ENCODE measurements at regions not wholly inside any gene's neighbourhood (a gene's known extent, or its start where the extent isn't known, plus 50 kb on each side); places are given as distances from the start of the nearest gene placed in this dataset.

DNA sequence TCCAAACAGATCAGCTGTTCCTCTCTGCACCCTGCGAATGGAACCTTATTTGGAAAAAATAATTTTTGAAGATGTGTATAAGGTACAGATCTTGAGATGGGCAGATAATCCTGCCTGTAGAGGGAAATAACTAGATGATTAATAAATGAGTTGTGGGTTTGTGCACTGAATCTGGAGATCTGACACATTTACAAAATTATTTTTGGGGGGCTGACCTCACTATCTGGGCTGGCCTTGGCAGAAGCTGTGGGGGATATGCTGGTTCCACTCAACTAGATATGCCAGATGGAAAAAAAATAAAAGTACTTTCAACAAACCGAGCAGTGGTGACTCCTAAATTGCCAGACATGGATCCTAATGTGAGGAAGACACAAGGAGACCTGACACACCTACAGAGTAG lies 552.2 kb upstream of the AMELY start:
- DNase-seq, result no peak
- Histone ChIP-seq H3K9me3 (no peaks in the 10 kb centered on the region), H3K4me1 (no peaks in the 10 kb centered on the region), H3K27me3 (no peaks in the 10 kb centered on the region), H3K36me3 (no peaks in the 10 kb centered on the region), H3K4me3 (no peak overlapping the region), H3K27ac (no peak overlapping the region)
- no peak for ATAC-seq
- intact Hi-C loops (cut with DNase I), result no loop called here
- TF ChIP-seq, protein P1, sequence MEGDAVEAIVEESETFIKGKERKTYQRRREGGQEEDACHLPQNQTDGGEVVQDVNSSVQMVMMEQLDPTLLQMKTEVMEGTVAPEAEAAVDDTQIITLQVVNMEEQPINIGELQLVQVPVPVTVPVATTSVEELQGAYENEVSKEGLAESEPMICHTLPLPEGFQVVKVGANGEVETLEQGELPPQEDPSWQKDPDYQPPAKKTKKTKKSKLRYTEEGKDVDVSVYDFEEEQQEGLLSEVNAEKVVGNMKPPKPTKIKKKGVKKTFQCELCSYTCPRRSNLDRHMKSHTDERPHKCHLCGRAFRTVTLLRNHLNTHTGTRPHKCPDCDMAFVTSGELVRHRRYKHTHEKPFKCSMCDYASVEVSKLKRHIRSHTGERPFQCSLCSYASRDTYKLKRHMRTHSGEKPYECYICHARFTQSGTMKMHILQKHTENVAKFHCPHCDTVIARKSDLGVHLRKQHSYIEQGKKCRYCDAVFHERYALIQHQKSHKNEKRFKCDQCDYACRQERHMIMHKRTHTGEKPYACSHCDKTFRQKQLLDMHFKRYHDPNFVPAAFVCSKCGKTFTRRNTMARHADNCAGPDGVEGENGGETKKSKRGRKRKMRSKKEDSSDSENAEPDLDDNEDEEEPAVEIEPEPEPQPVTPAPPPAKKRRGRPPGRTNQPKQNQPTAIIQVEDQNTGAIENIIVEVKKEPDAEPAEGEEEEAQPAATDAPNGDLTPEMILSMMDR (IDR thresholded peaks at IDR 0.05), result no peak

DNA sequence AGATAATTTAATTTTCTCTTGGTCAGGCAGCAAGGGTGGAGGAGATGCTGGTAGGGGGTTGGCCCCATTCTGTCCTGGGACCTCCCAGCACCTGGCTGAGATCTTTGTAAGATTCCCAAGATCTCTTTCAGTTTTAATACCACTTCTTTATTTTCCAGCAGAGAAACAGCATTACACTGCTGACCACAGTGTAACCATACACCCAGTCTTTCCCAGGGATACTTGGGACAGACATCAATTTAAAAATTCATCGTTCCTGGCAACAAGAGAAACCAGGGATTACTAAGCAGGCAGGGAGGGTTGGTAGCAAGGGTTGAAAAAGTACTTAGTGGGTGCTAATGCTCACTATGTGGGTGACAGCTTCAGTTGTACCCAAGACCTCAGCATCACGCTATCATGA lies 551.6 kb upstream of the AMELY start:
- no peak overlapping the region for H3K4me3 ChIP-seq
- DNase-seq (no peak), ATAC-seq (no peak)
- no peaks in the 10 kb centered on the region for H3K36me3 ChIP-seq
- H3K9me3 ChIP-seq, result no peaks in the 10 kb centered on the region
- no peaks in the 10 kb centered on the region for H3K27me3 ChIP-seq
- intact Hi-C loops (cut with DNase I), result no loop called here
- no peaks in the 10 kb centered on the region for H3K4me1 ChIP-seq
- TF ChIP-seq, protein P1 (IDR thresholded peaks at IDR 0.05), result no peak
- H3K27ac ChIP-seq, result no peak overlapping the region

DNA sequence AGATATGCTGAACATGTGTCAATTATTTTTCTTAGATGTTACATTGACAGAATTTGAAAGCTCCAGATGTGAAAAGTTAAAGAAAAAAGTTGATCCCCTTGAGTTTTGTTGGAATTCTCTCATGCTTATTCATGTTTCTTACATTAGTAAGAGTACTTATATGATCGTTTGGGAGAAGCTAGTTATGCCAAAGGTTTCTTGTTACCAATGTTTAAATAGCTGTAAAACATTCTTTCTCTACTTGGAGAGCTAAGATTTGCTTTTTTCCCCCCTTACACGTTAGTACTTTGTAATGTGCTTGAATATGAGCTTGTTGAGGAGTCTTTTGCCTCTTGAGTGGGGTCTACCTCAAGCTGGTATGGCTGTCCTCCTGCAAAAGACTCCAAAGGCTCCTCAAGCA lies 551.1 kb upstream of the AMELY start:
- intact Hi-C loops (cut with DNase I), result no loop called here
- no peak for ATAC-seq
- Histone ChIP-seq H3K4me1 (no peaks in the 10 kb centered on the region), H3K27ac (no peak overlapping the region), H3K9me3 (no peaks in the 10 kb centered on the region), H3K4me3 (no peak overlapping the region), H3K36me3 (no peaks in the 10 kb centered on the region), H3K27me3 (no peaks in the 10 kb centered on the region)
- no peak for DNase-seq
- TF ChIP-seq, protein P1 (IDR thresholded peaks at IDR 0.05), result no peak

DNA sequence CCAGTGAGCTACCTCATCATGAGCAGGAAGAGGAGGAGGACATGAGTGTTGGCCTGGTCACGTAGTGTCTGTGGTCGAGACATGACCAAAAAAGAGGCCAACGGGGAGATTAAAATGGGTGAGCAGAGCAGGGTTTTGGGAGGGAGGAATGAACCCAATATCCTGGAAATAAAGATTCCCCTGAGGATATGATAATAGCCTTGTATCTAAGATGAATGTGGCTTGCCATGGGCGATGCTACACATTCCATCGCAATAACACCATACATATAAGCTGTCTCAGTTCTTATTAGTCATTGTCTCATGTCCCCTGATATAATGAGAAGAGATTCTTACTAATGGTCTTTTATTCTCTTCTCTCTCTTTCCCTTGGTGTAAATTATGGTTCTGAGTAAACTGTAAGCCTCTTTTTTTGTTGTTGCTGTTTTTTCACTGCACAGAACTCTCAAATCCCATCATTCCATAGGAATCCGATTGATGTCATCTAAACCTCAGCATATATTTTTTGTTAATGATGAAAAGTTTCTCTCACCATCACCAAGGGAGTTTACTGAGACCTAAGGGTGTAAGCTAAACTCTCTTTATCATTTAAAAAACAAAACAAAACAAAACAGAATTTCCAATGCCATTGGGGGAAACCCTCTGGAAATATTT lies 550.4 kb upstream of the AMELY start:
- intact Hi-C loops (cut with DNase I), result no loop called here
- Histone ChIP-seq H3K4me3 (no peak overlapping the region), H3K27me3 (no peaks in the 10 kb centered on the region), H3K4me1 (no peaks in the 10 kb centered on the region), H3K27ac (no peak overlapping the region), H3K9me3 (no peaks in the 10 kb centered on the region), H3K36me3 (no peaks in the 10 kb centered on the region)
- DNase-seq, result no peak
- TF ChIP-seq, protein P1 (IDR thresholded peaks at IDR 0.05), result no peak
- ATAC-seq, result no peak

DNA sequence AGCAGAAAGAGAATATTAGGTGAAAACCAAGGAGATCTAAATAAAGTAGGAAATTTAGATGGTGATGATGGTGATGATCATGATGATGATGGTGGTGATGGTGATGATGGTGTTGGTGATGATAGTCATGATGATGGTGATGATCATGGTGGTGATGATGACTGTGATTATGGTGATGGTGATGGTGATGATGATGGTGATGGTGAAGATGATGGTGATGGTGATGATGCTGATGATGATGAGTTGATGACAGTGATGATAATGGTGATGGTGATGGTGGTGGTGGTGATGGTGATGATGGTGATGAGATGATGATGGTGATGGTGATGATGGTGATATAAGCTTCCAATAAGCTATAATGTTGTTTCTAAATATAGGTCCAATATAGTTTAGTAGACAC lies 548.2 kb upstream of the AMELY start:
- Histone ChIP-seq H3K4me3 (no peak overlapping the region), H3K4me1 (no peaks in the 10 kb centered on the region), H3K36me3 (no peaks in the 10 kb centered on the region), H3K27ac (no peak overlapping the region), H3K9me3 (no peaks in the 10 kb centered on the region), H3K27me3 (no peaks in the 10 kb centered on the region)
- ATAC-seq, result no peak
- intact Hi-C loops (cut with DNase I), result no loop called here
- TF ChIP-seq, protein P1 (IDR thresholded peaks at IDR 0.05), result no peak
- DNase-seq, result no peak
